ENCODE measurements at regions not wholly inside any gene's neighbourhood (a gene's known extent, or its start where the extent isn't known, plus 50 kb on each side); places are given as distances from the start of the nearest gene placed in this dataset.

DNA sequence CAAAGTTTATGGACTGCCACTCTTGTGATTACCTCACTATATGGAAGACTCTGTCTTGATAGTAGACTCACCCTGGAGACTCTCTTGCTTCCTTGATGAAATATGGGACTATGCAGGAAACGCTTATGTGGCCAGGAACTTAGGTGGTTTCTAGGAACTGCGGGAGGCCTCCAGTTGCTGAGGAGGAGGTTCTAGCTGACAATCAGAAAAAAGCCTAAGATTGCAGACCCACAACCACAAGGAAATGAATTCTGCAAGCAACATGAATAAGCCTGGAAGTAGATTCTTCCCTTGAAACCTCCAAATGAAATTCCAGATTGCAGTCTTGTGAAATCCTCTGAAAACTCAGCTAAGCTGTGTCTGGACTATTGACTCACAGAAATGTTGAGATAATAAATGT lies 88.9 kb upstream of the COL11A1 start:
- TF ChIP-seq EZH2phosphoT487 (IDR thresholded peaks at IDR 0.05; ENCODE audit: borderline replicate concordance), result no peak
- TF ChIP-seq, protein P1, sequence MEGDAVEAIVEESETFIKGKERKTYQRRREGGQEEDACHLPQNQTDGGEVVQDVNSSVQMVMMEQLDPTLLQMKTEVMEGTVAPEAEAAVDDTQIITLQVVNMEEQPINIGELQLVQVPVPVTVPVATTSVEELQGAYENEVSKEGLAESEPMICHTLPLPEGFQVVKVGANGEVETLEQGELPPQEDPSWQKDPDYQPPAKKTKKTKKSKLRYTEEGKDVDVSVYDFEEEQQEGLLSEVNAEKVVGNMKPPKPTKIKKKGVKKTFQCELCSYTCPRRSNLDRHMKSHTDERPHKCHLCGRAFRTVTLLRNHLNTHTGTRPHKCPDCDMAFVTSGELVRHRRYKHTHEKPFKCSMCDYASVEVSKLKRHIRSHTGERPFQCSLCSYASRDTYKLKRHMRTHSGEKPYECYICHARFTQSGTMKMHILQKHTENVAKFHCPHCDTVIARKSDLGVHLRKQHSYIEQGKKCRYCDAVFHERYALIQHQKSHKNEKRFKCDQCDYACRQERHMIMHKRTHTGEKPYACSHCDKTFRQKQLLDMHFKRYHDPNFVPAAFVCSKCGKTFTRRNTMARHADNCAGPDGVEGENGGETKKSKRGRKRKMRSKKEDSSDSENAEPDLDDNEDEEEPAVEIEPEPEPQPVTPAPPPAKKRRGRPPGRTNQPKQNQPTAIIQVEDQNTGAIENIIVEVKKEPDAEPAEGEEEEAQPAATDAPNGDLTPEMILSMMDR (conservative IDR thresholded peaks at IDR 0.05; ENCODE audit: low read length), result no peak
- no peaks in the 10 kb centered on the region for H3K4me1 ChIP-seq (ENCODE audit: insufficient read depth, low read length, poor library complexity, severe bottlenecking)
- no peaks in the 10 kb centered on the region for H3F3A ChIP-seq (ENCODE audit: low read depth)
- no peaks in the 10 kb centered on the region for H4K20me1 ChIP-seq (ENCODE audit: insufficient read depth, low read length, poor library complexity, severe bottlenecking)
- H3K36me3 ChIP-seq (ENCODE audit: insufficient read depth, low read length), result no peaks in the 10 kb centered on the region
- H3K9ac ChIP-seq (ENCODE audit: low read depth, low read length, poor library complexity, severe bottlenecking), result no peak overlapping the region
- no peak overlapping the region for H3K4me2 ChIP-seq (ENCODE audit: low read depth, low read length, poor library complexity, severe bottlenecking)
- H3K27me3 ChIP-seq (ENCODE audit: insufficient read depth, low read length, poor library complexity, severe bottlenecking), result no peaks in the 10 kb centered on the region
- no peaks in the 10 kb centered on the region for H3K9me3 ChIP-seq (ENCODE audit: insufficient read depth, low read depth, low read length)
- no peak overlapping the region for H2AFZ ChIP-seq (ENCODE audit: low read length)
- H3K9me2 ChIP-seq (replicated peaks; ENCODE audit: low read depth, low read length), result no peaks in the 10 kb centered on the region
- H3K4me3 ChIP-seq (ENCODE audit: low read length, poor library complexity, severe bottlenecking), result no peak overlapping the region
- no peaks in the 10 kb centered on the region for H3K79me2 ChIP-seq (ENCODE audit: insufficient read depth, low read length)

DNA sequence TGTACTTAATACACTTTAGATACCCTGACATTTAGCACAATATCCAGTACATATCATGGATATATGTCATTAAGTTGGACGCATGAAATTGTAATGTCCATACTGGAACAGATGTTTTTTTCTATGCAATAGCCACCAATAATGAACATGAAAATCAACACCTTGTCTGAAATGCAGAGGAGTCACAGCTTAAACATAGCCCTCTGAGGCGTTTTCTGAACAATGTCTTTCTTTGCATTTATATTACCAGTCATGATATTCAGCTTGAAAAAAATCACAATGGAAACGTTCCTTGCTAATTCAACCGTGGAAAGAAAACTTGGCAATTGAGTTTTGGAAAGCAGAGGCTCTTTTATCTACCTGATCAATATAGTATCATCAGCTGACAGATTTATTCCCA lies 86.7 kb upstream of the COL11A1 start:
- no peaks in the 10 kb centered on the region for H3F3A ChIP-seq (ENCODE audit: low read depth)
- no peaks in the 10 kb centered on the region for H3K79me2 ChIP-seq (ENCODE audit: insufficient read depth, low read length)
- H3K9ac ChIP-seq (ENCODE audit: low read depth, low read length, poor library complexity, severe bottlenecking), result no peak overlapping the region
- no peaks in the 10 kb centered on the region for H3K9me2 ChIP-seq (replicated peaks; ENCODE audit: low read depth, low read length)
- no peaks in the 10 kb centered on the region for H3K9me3 ChIP-seq (ENCODE audit: insufficient read depth, low read depth, low read length)
- H3K4me1 ChIP-seq (ENCODE audit: insufficient read depth, low read length, poor library complexity, severe bottlenecking), result no peaks in the 10 kb centered on the region
- H3K27me3 ChIP-seq (ENCODE audit: insufficient read depth, low read length, poor library complexity, severe bottlenecking), result no peaks in the 10 kb centered on the region
- H4K20me1 ChIP-seq (ENCODE audit: insufficient read depth, low read length, poor library complexity, severe bottlenecking), result no peaks in the 10 kb centered on the region
- H3K4me3 ChIP-seq (ENCODE audit: low read length, poor library complexity, severe bottlenecking), result no peak overlapping the region
- TF ChIP-seq, protein P1 (conservative IDR thresholded peaks at IDR 0.05; ENCODE audit: low read length), result no peak
- TF ChIP-seq EZH2phosphoT487 (IDR thresholded peaks at IDR 0.05; ENCODE audit: borderline replicate concordance), result no peak
- no peak overlapping the region for H3K4me2 ChIP-seq (ENCODE audit: low read depth, low read length, poor library complexity, severe bottlenecking)
- no peak overlapping the region for H2AFZ ChIP-seq (ENCODE audit: low read length)
- H3K36me3 ChIP-seq (ENCODE audit: insufficient read depth, low read length), result no peaks in the 10 kb centered on the region

DNA sequence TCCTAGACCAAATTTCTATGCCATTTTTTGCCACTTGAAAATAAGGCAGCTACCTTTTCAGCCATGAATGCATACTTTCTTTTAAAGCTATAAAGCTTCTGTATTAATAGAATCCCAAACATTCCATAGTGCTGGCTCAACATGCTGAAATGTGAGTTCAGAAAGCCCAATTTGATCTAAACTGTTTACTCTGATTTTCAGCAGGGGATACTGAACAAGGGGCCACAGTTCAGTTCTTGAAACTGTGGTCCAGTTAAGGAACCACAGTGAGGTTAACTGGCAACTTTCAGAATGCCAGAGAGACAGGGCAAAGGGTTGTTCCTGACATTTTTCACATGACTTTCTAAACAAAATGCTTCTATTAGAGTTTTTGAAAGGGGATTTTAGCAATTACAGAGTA lies 85.7 kb upstream of the COL11A1 start:
- Histone ChIP-seq H3K4me2 (ENCODE audit: low read depth, low read length, poor library complexity, severe bottlenecking) (no peak overlapping the region), H3K4me1 (ENCODE audit: insufficient read depth, low read length, poor library complexity, severe bottlenecking) (no peaks in the 10 kb centered on the region), H3K79me2 (ENCODE audit: insufficient read depth, low read length) (no peaks in the 10 kb centered on the region), H3K36me3 (ENCODE audit: insufficient read depth, low read length) (no peaks in the 10 kb centered on the region), H3K4me3 (ENCODE audit: low read length, poor library complexity, severe bottlenecking) (no peak overlapping the region), H4K20me1 (ENCODE audit: insufficient read depth, low read length, poor library complexity, severe bottlenecking) (no peaks in the 10 kb centered on the region), H3K9me2 (replicated peaks; ENCODE audit: low read depth, low read length) (no peaks in the 10 kb centered on the region), H2AFZ (ENCODE audit: low read length) (no peak overlapping the region), H3K27me3 (ENCODE audit: insufficient read depth, low read length, poor library complexity, severe bottlenecking) (no peaks in the 10 kb centered on the region), H3K9me3 (ENCODE audit: insufficient read depth, low read depth, low read length) (no peaks in the 10 kb centered on the region), H3F3A (ENCODE audit: low read depth) (no peaks in the 10 kb centered on the region), H3K9ac (ENCODE audit: low read depth, low read length, poor library complexity, severe bottlenecking) (no peak overlapping the region)
- TF ChIP-seq EZH2phosphoT487 (IDR thresholded peaks at IDR 0.05; ENCODE audit: borderline replicate concordance), result no peak
- TF ChIP-seq, protein P1 (conservative IDR thresholded peaks at IDR 0.05; ENCODE audit: low read length), result no peak
